HG03432 (cell line): ENCODE measurements at regions not wholly inside any gene's neighbourhood (a gene's known extent, or its start where the extent isn't known, plus 50 kb on each side); places are given as distances from the start of the nearest gene placed in this dataset.
"Not testable (repeated sequence)": the region's sequence is repeated elsewhere in the genome, so short reads cannot be mapped to it uniquely, and the experiment has no call there.

Source experiments
- ATAC-seq: cut with Tn5 transposase; IDR thresholded peaks from one replicate; pipeline ENCODE4 v1.9.1; 2021; ENCODE audit warnings: mild to moderate bottlenecking, moderate library complexity; ENCODE audit not compliant: unreplicated experiment

DNA sequence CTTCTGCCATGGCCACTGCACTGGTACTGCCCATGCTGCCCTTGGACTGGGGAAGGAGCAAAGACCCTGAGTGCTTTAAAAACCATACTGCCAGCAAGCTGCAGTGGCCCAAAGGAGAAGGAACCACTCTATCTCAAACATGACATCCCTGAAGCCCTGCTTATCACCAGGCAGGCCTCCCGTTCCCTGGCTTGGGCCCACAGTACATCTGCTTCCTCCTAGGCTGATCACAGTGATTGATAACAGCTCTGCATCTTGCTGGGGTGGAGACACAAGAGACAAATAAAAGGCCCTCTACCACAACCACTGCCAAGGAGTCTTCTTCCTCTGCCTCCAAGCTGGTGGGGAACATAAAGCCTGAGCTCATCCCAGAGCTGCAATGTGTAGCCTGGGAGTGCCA is 567.5 kb downstream of the TRHDE start:
- no peak for ATAC-seq

DNA sequence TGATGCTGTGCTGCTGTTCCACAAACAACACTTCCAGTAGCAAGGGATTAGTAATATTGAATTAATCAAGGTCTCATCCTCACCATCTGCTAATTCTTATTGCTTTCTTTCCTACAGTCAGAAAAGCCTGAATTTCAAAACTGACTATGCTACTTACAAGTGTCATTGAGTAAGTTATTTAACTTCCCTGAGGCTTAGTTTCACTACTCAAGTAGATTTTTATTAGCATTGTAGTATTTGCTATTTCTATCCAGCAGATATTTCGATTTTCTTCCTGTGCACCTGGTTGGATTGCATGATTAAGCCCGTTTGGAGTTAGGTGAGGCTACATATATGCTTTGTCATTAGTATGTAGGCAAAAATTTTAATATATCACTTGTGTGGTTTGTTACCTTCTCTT is 591.5 kb downstream of the TRHDE start:
- no peak for ATAC-seq

DNA sequence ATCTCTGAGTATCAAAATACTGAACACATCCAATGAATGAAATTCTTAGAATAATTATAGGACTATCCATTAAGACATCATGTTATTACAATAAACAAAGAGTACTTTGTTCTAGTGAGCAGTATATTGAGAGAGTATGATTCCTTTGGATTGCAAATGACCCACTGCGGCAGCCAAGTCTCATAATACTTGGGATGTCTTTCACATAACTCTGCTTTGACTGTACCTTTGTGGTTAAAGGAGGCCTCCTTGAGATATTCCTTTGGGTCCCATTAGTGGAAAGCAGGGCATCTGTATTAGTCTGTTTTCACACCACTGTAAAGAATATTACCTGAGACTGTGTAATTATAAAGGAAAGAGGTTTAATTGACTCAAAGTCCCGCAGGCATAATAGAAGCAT is 593.8 kb downstream of the TRHDE start:
- no peak for ATAC-seq

DNA sequence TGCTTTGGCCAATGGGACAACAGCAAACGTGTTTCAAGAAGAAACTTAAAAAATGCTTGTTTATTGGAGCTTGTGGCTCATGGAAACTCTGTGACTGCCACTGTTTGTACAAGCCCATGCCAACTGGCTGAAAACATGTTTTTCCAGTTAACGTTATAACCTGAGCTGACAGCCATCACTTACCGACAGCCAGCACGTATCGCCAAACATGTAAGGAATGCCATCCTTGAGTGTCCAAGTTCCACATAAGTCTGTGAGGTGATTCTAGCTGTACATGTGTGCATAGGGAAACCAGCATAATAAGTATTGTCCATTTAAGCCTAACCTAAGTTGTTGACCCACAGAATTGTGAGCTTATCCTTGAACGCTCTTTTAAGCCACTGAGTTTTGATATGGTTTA is 596.9 kb downstream of the TRHDE start:
- no peak for ATAC-seq

DNA sequence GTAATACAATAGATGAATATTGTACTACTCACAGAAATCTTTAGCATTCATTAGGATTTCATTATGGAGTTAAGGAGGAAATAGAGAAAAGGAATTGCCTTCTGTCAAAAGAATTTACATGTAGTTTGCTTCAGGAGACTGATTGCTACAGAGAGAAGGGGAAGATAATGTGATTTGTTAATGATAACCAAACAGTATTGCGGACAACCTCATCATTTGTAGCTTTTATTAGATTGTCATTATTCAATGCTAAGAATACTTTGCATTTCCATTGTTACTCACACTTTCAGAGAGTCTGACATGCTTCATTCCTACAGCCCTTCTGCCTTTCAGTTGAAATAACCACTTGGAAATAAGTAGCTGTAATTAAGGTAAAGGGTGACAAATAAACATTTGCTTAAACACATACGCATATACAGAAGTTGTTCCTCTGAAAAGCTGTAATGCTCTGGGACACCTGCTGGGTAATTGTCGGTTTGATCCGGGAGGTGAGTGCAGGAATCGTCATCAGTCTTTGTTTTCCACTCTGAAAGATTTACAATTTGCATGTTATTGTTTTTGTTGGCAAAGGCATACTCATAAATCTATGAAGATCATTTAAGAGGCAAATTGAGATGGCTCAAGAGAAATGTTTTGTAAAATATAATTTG is 600.2 kb downstream of the TRHDE start:
- ATAC-seq: no peak

DNA sequence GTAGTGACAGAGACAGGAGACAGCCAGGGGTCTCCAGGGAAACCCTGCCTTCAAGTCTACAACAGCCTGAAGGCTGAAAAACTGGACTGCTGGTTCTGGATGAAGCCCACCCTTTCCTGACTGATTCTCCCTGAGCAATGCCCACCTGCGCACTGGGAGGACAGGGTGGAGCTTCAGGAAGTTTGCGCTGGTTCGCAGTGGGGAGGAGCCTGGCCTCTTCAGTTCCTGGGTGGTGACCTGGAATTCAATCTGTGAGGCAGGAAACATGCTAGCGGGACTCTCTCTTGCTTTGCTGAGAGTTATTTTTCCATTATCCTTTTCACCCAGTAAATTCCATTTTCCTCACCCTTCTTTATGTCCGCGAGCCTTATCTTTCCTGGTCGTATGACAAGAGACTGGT is 600.8 kb downstream of the TRHDE start:
- ATAC-seq: no peak

DNA sequence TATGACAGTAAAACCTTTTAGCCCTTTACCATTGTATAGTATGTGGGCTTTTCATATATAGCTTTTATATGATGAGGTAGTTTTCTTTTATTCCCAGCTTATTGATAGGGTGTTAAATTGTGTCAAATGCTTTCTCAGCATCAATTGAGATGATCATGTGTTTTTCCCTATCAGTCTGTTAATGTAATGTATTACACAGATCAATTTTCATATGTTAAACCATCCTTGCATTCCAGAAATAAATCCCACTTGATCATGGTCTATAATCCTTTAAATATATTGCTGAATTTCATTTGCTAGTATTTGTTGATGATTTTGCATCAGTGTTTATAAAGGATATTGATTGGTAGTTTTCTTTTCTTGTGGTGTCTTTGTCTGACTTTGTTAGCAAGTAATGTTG is 603.9 kb downstream of the TRHDE start:
- ATAC-seq: no peak

DNA sequence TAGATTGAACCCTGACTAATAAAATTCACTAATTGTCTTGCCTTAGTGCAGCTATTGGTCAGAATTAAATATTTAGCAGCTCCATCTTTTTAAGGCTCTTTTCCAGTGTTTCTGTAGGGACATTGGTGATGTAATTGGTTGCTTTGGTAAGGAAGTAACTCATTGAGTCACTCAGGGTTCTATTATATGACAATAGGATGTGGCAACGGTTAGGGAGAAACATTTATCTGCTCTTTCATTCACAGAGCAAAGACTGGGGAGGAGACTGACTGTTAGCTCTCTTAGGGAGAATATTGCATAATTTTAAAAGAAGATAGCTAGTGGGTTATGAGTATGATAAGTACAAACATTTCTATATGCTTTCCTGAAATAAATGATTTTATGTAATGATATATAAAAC is 616.5 kb downstream of the TRHDE start:
- ATAC-seq: no peak

DNA sequence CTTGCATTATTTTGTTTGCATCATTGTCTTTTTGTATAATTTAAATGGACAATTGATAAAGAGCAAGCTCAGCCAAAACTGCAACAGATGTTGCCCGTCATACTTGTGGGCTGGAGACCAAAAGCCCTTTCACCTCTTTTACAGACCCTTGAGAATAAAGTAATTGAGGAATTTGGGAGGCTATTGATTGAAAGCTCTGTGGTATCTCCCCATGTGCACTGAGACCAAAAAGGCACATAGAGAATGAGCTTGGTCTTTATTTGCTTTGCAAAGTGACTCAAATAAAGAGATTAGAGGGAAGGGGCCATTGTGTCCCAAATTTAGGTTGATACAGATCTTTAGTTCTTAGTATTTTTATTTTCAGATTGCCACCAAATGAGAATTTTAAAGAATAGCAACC is 617.6 kb downstream of the TRHDE start:
- ATAC-seq: no peak

DNA sequence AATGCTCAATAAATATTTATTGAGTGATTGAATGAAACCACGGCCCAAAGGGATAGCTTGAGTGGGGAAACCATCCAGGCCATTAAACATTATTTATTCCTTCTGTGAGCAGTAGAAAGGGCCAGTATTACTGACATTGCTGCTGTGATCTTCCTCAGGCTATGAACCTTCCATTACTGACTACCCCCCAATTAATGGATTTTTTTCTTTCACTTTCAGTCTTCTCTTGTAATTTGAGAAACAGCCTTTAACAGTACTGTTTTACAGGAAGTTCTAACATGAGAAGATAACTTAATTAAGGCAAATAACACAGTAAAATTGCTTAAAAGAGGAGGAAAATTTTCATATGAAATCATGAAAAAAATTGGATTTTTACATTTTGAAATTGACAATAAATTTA is 629.5 kb downstream of the TRHDE start:
- no peak for ATAC-seq

DNA sequence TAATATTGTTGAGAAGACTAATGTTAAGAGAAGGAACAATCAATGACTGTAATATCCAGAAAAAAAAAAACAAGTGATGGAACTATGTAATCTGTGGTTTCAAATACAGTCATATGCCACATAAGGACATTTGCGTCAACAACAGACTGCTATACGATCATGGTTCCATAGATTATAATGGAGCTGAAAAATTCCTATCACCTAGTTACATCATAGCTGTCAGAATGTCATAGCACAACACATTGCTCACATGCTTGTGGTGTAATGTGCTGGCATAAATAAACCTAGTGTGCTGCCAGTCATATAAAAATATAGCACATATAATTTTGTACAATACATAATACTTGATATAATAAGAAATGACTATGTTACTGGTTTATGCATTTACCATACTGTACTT is 653.5 kb downstream of the TRHDE start:
- ATAC-seq: no peak

DNA sequence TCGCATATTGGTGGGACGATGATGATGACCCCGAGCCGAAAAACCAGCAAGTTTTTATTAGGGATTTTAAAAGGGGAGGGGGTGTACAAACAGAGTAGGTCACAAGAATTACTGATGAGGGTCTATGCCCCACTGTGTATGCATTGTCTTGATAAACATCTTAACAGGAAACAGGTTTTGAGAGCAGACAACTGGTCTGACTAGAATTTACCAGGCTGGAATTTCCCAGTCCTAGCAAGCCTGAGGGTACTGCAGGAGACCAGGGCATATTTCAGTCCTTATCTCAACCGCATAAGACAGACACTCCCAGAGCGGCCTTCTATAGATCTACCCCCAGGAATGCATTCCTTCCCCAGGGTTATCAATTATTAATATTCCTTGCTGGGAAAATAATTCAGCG is 659.7 kb downstream of the TRHDE start:
- not testable (repeated sequence) for ATAC-seq

DNA sequence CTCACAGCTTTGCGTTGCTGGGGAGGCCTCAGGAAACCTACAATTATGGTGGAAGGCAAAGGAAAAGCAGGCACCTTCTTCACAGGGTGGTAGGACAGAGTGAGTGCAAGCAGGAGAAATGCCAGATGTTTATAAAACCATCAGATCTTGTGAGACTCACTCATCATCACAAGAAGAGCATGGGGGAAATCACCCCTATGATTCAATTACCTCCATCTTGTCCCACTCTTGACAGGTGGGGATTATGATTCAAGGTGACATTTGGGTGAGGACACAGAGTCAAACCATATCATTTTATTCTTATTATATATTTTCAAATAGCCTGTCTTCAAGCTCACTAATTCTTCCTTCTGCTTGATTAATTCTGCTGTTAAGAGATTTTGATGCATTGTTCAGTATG is 665.3 kb downstream of the TRHDE start:
- ATAC-seq: no peak

DNA sequence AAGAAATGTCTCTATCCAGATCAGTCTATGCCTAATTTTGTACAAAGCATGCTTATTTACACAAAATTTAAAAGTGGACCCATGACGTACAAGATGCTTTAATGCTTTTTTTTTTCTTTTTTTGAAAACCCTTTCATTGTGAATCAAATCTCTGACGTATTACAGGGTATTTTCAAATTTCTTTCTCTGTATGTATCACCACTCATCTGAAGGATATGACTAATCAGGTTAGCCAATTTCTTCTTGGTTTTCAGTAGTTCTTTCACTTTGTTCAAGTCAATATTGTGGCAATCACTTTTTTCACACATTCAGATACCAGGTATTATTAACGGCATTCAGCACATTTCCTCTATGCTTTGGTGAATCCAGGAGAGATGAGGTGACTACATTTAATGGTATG is 685.3 kb downstream of the TRHDE start:
- peak; percentile 63 for ATAC-seq

DNA sequence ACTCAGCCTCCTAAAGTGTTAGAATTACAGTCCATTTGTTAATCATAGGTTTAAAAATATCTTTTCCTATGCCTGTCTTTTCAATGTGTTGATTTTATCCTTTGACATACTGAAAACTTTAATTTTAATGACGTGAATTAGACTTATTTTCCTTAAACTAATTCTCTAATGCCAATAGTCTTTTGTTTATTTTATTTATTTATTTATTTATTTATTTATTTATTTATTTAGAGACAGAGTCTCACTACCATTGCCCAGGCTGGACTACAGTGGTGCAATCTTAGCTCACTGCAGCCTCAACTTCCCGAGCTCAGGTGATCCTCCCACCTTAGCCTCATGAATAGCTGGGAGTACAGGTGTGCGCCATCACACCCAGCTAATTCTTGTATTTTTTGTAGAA is 694.5 kb downstream of the TRHDE start:
- no peak for ATAC-seq

DNA sequence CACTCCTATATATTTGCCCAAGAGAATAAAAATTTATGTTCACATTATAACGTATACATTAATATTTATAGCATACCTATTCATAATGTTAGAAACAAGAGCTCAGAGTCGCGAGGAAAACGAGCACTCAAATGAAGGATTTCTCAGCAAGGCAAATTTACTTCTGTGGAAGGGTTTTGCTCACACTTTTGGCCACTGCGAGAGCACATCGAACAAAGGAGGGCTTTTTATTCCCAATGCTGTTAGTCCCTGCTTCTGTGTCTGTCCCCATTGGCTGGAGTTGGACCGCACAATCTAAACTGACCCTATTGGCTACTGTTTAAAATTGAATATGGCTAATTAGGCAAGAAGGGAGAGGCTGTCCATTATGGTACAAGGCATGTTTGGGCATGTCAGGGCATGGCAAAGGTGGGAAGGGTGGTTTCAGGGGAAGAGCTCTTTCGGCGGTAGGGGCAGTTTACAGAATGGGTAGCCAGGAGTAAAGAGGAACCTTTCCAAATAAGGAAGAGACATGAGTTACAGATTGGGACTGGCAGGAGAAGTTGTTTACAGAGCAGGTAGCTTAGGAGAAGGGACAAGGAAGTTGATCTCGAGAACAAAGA is 702.9 kb downstream of the TRHDE start:
- no peak for ATAC-seq

DNA sequence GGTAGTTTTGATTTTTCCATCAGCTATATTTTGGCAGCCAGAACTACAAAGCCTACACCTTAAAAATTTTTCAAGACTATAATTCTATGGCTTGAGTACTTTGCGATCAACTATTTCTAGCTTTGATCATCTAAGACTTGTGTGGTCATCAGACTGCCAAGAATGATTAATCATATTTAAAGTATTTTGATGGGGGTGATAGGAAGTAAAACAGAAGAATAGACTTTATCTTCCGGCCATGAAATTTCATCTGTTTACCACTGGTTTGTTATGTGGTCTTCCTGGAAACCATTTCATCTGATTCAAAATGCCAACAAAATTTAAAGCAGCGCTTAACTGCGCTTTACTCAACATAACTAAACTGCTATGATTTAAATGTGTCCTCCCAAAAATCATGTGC is 706.8 kb downstream of the TRHDE start:
- no peak for ATAC-seq

DNA sequence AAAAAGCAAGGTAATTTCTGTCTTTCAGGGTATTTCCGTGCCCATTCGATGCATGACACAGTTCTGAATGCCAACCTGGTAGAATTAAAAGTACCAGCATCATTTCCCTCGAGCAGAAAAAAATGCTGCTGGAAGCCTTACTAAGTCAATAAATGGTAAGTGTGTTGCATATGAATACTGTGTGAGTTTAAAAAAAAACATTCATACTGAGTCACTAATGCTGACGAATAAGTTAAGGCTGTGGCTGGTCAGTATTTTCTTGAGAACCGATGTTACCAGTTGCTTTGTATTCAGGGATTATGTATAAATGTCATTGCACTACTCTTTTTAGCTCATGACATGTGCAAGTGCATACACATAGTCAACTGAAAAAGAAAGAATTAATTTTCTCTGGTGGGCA is 710.2 kb downstream of the TRHDE start:
- ATAC-seq: no peak

DNA sequence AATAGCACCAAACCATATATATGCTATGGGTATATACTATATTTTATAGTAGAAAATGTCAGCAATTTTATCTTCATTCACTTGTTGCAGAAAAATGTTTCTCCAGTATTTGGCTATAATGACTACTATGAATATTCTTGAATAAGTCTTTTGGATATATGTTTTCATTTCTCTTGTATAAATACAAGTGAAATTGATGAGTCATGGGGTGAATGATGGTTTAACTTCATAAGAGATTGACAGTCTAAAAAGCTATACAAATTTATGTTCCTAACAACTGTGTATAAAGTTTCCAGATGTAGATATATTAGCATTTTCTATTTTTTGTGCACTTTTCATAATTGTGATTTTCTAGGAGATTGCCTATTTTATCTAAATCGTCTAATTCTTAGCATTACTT is 714.8 kb downstream of the TRHDE start:
- no peak for ATAC-seq

DNA sequence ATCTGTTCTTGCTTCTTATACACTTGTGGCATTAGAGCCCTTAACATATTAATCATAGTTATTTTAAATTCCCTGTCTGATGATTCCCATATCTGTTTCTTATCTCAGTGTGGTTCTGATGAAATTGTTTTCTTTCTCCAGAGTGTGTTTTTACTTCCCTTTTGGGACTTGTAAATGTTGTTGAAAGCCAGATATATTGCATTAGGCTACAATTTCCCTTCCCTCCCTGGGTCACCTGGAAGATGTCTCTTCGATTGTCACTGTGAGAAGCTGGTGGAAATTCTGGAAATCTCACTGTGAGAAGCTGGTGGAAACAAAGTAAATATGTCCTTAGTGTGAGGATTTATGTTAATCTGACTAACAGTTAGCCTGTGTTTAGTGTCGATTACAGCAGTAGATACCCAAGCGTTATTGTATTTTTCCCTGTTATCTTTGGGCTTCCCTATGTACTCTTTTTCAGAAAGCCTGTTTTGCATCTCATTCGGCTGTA is 717.3 kb downstream of the TRHDE start:
- no peak for ATAC-seq

DNA sequence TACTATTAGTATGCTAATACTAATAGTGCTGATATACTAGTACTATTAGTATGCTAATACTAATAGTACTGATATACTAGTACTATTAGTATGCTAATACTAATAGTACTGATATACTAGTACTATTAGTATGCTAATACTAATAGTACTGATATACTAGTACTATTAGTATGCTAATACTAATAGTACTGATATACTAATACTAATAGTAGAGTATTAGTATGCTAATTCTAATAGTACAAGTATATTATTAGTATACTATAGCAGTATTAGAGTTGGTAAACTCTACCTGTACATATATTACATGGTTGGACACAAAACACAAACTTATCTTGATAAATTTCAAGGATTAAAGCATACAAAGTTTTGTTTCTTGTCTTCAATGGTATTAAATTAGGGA is 722.9 kb downstream of the TRHDE start:
- ATAC-seq: not testable (repeated sequence)

DNA sequence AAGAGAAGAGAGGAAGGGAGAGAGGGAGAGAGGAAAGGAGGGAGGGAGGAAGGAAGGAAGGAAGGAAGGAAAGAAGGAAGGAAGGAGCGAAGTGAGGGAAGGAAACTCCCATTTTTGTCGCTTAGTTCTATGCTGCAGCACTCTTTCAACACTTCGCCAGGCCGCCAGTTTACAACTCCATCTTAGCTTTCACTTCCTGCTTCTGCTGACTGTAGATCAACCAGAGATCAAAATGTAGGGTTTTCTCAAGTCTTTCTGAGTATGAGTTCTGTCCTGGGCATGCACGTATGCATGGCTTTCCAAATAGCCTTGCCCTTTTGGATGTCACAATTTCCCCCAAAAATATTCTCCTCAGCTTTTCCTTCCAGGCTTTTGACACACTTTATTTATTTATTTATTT is 723.4 kb downstream of the TRHDE start:
- ATAC-seq: no peak

DNA sequence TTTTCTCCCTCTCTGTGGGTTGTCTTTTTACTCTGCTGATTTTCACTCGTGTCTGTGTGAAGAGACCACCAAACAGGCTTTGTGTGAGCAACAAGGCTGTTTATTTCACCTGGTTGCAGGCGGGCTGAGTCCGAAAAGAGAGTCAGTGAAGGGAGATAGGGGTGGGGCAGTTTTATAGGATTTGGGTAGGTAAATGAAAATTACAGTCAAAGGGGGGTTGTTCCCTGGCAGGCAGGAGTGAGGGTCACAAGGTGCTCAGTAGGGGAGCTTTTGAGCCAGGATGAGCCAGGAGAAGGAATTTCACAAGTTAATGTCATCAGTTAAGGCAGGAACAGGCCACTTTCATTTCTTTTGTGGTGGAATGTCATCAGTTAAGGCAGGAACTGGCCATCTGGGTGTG is 729.6 kb downstream of the TRHDE start:
- ATAC-seq: not testable (repeated sequence)
